Glutamatergic neuron (in vitro differentiated cells): ENCODE measurements at regions not wholly inside any gene's neighbourhood (a gene's known extent, or its start where the extent isn't known, plus 50 kb on each side); places are given as distances from the start of the nearest gene placed in this dataset.
"Not testable (repeated sequence)": the region's sequence is repeated elsewhere in the genome, so short reads cannot be mapped to it uniquely, and the experiment has no call there.

Experiments
- DNase-seq: peaks from one replicate; pipeline ENCODE4 v3.0.0; 2022
- H3K27ac Mint-ChIP-seq: one replicate; pipeline ENCODE4 v1.8.0; 2020; ENCODE audit warnings: mild to moderate bottlenecking, mixed read lengths, inconsistent platforms; ENCODE audit not compliant: unreplicated experiment
- H3K27me3 Mint-ChIP-seq: one replicate; pipeline ENCODE4 v1.8.0; 2020; ENCODE audit warnings: mild to moderate bottlenecking, moderate library complexity, mixed read lengths, inconsistent platforms; ENCODE audit not compliant: unreplicated experiment
- H3K36me3 Mint-ChIP-seq: one replicate; pipeline ENCODE4 v1.8.0; 2020; ENCODE audit warnings: mild to moderate bottlenecking, mixed read lengths, inconsistent platforms; ENCODE audit not compliant: unreplicated experiment
- H3K4me1 Mint-ChIP-seq: one replicate; pipeline ENCODE4 v1.8.0; 2020; ENCODE audit warnings: mild to moderate bottlenecking, low read depth, mixed read lengths, inconsistent platforms; ENCODE audit not compliant: unreplicated experiment
- H3K4me3 Mint-ChIP-seq: one replicate; pipeline ENCODE4 v1.8.0; 2020; ENCODE audit warnings: mild to moderate bottlenecking, mixed read lengths, inconsistent platforms; ENCODE audit not compliant: unreplicated experiment
- H3K9me3 Mint-ChIP-seq: one replicate; pipeline ENCODE4 v1.8.0; 2020; ENCODE audit warnings: mild to moderate bottlenecking, moderate library complexity, mixed read lengths, inconsistent platforms; ENCODE audit not compliant: unreplicated experiment
- TF ChIP-seq, protein P1 (sequence below): fragments of 200-600 bp; sonication (generic); IDR thresholded peaks from one replicate; pipeline ENCODE4 v1.5.0; 2021; ENCODE audit not compliant: partially characterized antibody, unreplicated experiment

DNA sequence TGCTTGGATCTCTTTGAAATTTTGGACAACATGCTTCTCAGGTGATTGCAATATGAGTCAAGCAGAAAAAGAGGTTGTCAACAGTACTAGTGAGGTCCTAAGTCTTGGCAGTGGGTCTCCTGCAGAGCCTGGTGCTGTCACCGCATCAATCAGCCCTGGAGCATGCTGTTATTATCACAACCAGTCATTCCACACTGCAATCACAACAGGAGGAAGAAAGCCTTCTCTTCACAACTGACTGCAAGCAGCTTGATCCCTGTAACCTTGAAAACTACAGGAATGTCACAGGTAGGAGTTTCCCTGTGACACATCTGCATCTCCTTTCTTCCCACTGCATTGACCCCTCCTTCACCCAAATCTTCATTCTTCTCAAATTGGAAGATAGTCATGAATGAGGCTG is 451.1 kb upstream of the ATP11B start:
- no peak overlapping the region for H3K27ac Mint-ChIP-seq
- DNase-seq = no peak
- H3K36me3 Mint-ChIP-seq = no peaks in the 10 kb centered on the region
- no peaks in the 10 kb centered on the region for H3K9me3 Mint-ChIP-seq
- TF ChIP-seq, protein P1, sequence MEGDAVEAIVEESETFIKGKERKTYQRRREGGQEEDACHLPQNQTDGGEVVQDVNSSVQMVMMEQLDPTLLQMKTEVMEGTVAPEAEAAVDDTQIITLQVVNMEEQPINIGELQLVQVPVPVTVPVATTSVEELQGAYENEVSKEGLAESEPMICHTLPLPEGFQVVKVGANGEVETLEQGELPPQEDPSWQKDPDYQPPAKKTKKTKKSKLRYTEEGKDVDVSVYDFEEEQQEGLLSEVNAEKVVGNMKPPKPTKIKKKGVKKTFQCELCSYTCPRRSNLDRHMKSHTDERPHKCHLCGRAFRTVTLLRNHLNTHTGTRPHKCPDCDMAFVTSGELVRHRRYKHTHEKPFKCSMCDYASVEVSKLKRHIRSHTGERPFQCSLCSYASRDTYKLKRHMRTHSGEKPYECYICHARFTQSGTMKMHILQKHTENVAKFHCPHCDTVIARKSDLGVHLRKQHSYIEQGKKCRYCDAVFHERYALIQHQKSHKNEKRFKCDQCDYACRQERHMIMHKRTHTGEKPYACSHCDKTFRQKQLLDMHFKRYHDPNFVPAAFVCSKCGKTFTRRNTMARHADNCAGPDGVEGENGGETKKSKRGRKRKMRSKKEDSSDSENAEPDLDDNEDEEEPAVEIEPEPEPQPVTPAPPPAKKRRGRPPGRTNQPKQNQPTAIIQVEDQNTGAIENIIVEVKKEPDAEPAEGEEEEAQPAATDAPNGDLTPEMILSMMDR = no peak
- H3K4me3 Mint-ChIP-seq = no peak overlapping the region
- H3K4me1 Mint-ChIP-seq = no peaks in the 10 kb centered on the region
- H3K27me3 Mint-ChIP-seq = no peaks in the 10 kb centered on the region

- H3K9me3 Mint-ChIP-seq, H3K27me3 Mint-ChIP-seq, H3K36me3 Mint-ChIP-seq, H3K4me3 Mint-ChIP-seq, DNase-seq, H3K27ac Mint-ChIP-seq, H3K4me1 Mint-ChIP-seq: not testable (repeated sequence)
Measured at GRCh38 chr3:182344026-182344425, 449.3 kb upstream of the ATP11B start.

- Mint-ChIP-seq H3K4me3 (no peak overlapping the region), H3K27me3 (no peaks in the 10 kb centered on the region), H3K27ac (no peak overlapping the region), H3K36me3 (no peaks in the 10 kb centered on the region), H3K9me3 (no peaks in the 10 kb centered on the region), H3K4me1 (no peaks in the 10 kb centered on the region)
- TF ChIP-seq, protein P1 = no peak
- DNase-seq = no peak
Measured at GRCh38 chr3:182349051-182349450, 444.3 kb upstream of the ATP11B start.

- no peaks in the 10 kb centered on the region for H3K27me3 Mint-ChIP-seq
- no peaks in the 10 kb centered on the region for H3K4me1 Mint-ChIP-seq
- DNase-seq = no peak
- TF ChIP-seq, protein P1 = no peak
- no peaks in the 10 kb centered on the region for H3K36me3 Mint-ChIP-seq
- H3K9me3 Mint-ChIP-seq = no peaks in the 10 kb centered on the region
- H3K4me3 Mint-ChIP-seq = no peak overlapping the region
- no peak overlapping the region for H3K27ac Mint-ChIP-seq
Measured at GRCh38 chr3:182349951-182350517, 443.3 kb upstream of the ATP11B start.

DNA sequence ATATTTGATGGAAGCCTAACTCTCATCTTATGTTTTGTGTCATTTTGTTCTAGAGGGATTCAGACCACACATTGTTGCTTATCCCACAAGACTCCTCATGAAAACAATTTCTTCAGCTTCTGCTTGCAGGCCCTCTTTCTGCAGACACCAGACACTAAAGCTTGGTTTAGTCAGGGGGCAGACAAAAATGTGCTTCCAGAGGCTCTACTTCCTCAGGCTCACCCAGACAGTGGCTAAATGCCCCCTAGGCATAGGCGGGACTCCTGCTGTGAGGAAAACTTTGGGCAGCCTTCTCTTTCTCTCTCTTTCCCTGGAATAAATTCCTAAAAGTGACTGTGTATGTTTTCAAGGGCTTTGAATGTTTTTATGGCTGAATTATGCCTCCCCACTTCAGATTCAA is 435.4 kb upstream of the ATP11B start:
- Mint-ChIP-seq H3K4me1 (no peaks in the 10 kb centered on the region), H3K27me3 (peaks cover 1% of the 10 kb centered on the region), H3K36me3 (no peaks in the 10 kb centered on the region), H3K9me3 (peaks cover 1% of the 10 kb centered on the region), H3K27ac (no peak overlapping the region), H3K4me3 (no peak overlapping the region)
- no peak for DNase-seq
- TF ChIP-seq, protein P1 = no peak
